ENCODE measurements at regions not wholly inside any gene's neighbourhood (a gene's known extent, or its start where the extent isn't known, plus 50 kb on each side); places are given as distances from the start of the nearest gene placed in this dataset.

- H3K4me3 ChIP-seq (ENCODE audit: low read depth in 1 of 2, low read length in 2 of 2): no peak overlapping the region
- H3K4me1 ChIP-seq (ENCODE audit: insufficient read depth, low read length): peaks cover 7% of the 10 kb centered on the region
- H3K9me3 ChIP-seq (ENCODE audit: low read length): no peaks in the 10 kb centered on the region
- H3K27me3 ChIP-seq (ENCODE audit: control insufficient read depth in 1 of 2, insufficient read depth in 2 of 2, low read length in 2 of 2): no peaks in the 10 kb centered on the region
- H3K9ac ChIP-seq (ENCODE audit: low read length): no peak overlapping the region
- no peak overlapping the region for H3K27ac ChIP-seq (ENCODE audit: low read depth, low read length)
- H3K36me3 ChIP-seq (ENCODE audit: insufficient read depth, low read length): no peaks in the 10 kb centered on the region
These were observed 73.1 kb downstream of the KCTD12 start for GRCh38 chr13:76813000-76813691.

GRCh38 chr13:76812206-76812897 lies 73.9 kb downstream of the KCTD12 start:
- Histone ChIP-seq H3K27ac (ENCODE audit: low read depth, low read length) (no peak overlapping the region), H3K4me3 (ENCODE audit: low read depth in 1 of 2, low read length in 2 of 2) (no peak overlapping the region)

GRCh38 chr13:76809389-76809788 lies 76.8 kb downstream of the KCTD12 start:
- H3K9ac ChIP-seq (ENCODE audit: low read length): no peak overlapping the region
- H3K27ac ChIP-seq (ENCODE audit: low read depth, low read length): no peak overlapping the region
- H3K9me3 ChIP-seq (ENCODE audit: low read length): no peaks in the 10 kb centered on the region

More at GRCh38 chr13:76812206-76812897, 73.9 kb downstream of the KCTD12 start:
- no peaks in the 10 kb centered on the region for H3K9me3 ChIP-seq (ENCODE audit: low read length)
- no peaks in the 10 kb centered on the region for H3K36me3 ChIP-seq (ENCODE audit: insufficient read depth, low read length)
- H3K27me3 ChIP-seq (ENCODE audit: control insufficient read depth in 1 of 2, insufficient read depth in 2 of 2, low read length in 2 of 2): no peaks in the 10 kb centered on the region
- no peak overlapping the region for H3K9ac ChIP-seq (ENCODE audit: low read length)
- peaks cover 7% of the 10 kb centered on the region for H3K4me1 ChIP-seq (ENCODE audit: insufficient read depth, low read length)

GRCh38 chr13:76808927-76809326 lies 77.3 kb downstream of the KCTD12 start:
- H3K4me1 ChIP-seq (ENCODE audit: insufficient read depth, low read length): peaks cover 7% of the 10 kb centered on the region
- H3K36me3 ChIP-seq (ENCODE audit: insufficient read depth, low read length): no peaks in the 10 kb centered on the region
- no peak overlapping the region for H3K27ac ChIP-seq (ENCODE audit: low read depth, low read length)
- no peaks in the 10 kb centered on the region for H3K9me3 ChIP-seq (ENCODE audit: low read length)
- no peak overlapping the region for H3K9ac ChIP-seq (ENCODE audit: low read length)
- no peaks in the 10 kb centered on the region for H3K27me3 ChIP-seq (ENCODE audit: control insufficient read depth in 1 of 2, insufficient read depth in 2 of 2, low read length in 2 of 2)
- no peak overlapping the region for H3K4me3 ChIP-seq (ENCODE audit: low read depth in 1 of 2, low read length in 2 of 2)

More at GRCh38 chr13:76809389-76809788, 76.8 kb downstream of the KCTD12 start:
- H3K36me3 ChIP-seq (ENCODE audit: insufficient read depth, low read length): no peaks in the 10 kb centered on the region
- H3K4me1 ChIP-seq (ENCODE audit: insufficient read depth, low read length): peaks cover 7% of the 10 kb centered on the region
- H3K4me3 ChIP-seq (ENCODE audit: low read depth in 1 of 2, low read length in 2 of 2): no peak overlapping the region
- no peaks in the 10 kb centered on the region for H3K27me3 ChIP-seq (ENCODE audit: control insufficient read depth in 1 of 2, insufficient read depth in 2 of 2, low read length in 2 of 2)

- no peaks in the 10 kb centered on the region for H3K9me3 ChIP-seq (ENCODE audit: low read length)
- H3K9ac ChIP-seq (ENCODE audit: low read length): no peak overlapping the region
- no peak overlapping the region for H3K4me3 ChIP-seq (ENCODE audit: low read depth in 1 of 2, low read length in 2 of 2)
- no peaks in the 10 kb centered on the region for H3K4me1 ChIP-seq (ENCODE audit: insufficient read depth, low read length)
- H3K36me3 ChIP-seq (ENCODE audit: insufficient read depth, low read length): no peaks in the 10 kb centered on the region
- H3K27ac ChIP-seq (ENCODE audit: low read depth, low read length): no peak overlapping the region
- H3K27me3 ChIP-seq (ENCODE audit: control insufficient read depth in 1 of 2, insufficient read depth in 2 of 2, low read length in 2 of 2): no peaks in the 10 kb centered on the region
These were observed 81.4 kb downstream of the KCTD12 start for GRCh38 chr13:76804801-76805200.

- no peaks in the 10 kb centered on the region for H3K4me1 ChIP-seq (ENCODE audit: insufficient read depth, low read length)
- no peaks in the 10 kb centered on the region for H3K9me3 ChIP-seq (ENCODE audit: low read length)
- H3K27ac ChIP-seq (ENCODE audit: low read depth, low read length): no peak overlapping the region
- H3K36me3 ChIP-seq (ENCODE audit: insufficient read depth, low read length): no peaks in the 10 kb centered on the region
- H3K4me3 ChIP-seq (ENCODE audit: low read depth in 1 of 2, low read length in 2 of 2): no peak overlapping the region
- H3K9ac ChIP-seq (ENCODE audit: low read length): no peak overlapping the region
- H3K27me3 ChIP-seq (ENCODE audit: control insufficient read depth in 1 of 2, insufficient read depth in 2 of 2, low read length in 2 of 2): no peaks in the 10 kb centered on the region
These were observed 82.4 kb downstream of the KCTD12 start for GRCh38 chr13:76803831-76804230.

- no peaks in the 10 kb centered on the region for H3K36me3 ChIP-seq (ENCODE audit: insufficient read depth, low read length)
- H3K4me1 ChIP-seq (ENCODE audit: insufficient read depth, low read length): no peaks in the 10 kb centered on the region
- H3K27me3 ChIP-seq (ENCODE audit: control insufficient read depth in 1 of 2, insufficient read depth in 2 of 2, low read length in 2 of 2): no peaks in the 10 kb centered on the region
- no peaks in the 10 kb centered on the region for H3K9me3 ChIP-seq (ENCODE audit: low read length)
- no peak overlapping the region for H3K4me3 ChIP-seq (ENCODE audit: low read depth in 1 of 2, low read length in 2 of 2)
- no peak overlapping the region for H3K9ac ChIP-seq (ENCODE audit: low read length)
- H3K27ac ChIP-seq (ENCODE audit: low read depth, low read length): no peak overlapping the region
These were observed 85.3 kb downstream of the KCTD12 start for GRCh38 chr13:76800943-76801342.

GRCh38 chr13:76799696-76800095 lies 86.5 kb downstream of the KCTD12 start:
- Histone ChIP-seq H3K27ac (ENCODE audit: low read depth, low read length) (no peak overlapping the region), H3K4me3 (ENCODE audit: low read depth in 1 of 2, low read length in 2 of 2) (no peak overlapping the region), H3K27me3 (ENCODE audit: control insufficient read depth in 1 of 2, insufficient read depth in 2 of 2, low read length in 2 of 2) (no peaks in the 10 kb centered on the region), H3K9me3 (ENCODE audit: low read length) (no peaks in the 10 kb centered on the region), H3K36me3 (ENCODE audit: insufficient read depth, low read length) (no peaks in the 10 kb centered on the region), H3K4me1 (ENCODE audit: insufficient read depth, low read length) (no peaks in the 10 kb centered on the region), H3K9ac (ENCODE audit: low read length) (no peak overlapping the region)

- Histone ChIP-seq H3K4me3 (ENCODE audit: low read depth in 1 of 2, low read length in 2 of 2) (no peak overlapping the region), H3K27ac (ENCODE audit: low read depth, low read length) (no peak overlapping the region), H3K9me3 (ENCODE audit: low read length) (no peaks in the 10 kb centered on the region), H3K4me1 (ENCODE audit: insufficient read depth, low read length) (peaks cover 12% of the 10 kb centered on the region), H3K27me3 (ENCODE audit: control insufficient read depth in 1 of 2, insufficient read depth in 2 of 2, low read length in 2 of 2) (no peaks in the 10 kb centered on the region), H3K9ac (ENCODE audit: low read length) (no peak overlapping the region), H3K36me3 (ENCODE audit: insufficient read depth, low read length) (no peaks in the 10 kb centered on the region)
These were observed 88.2 kb downstream of the KCTD12 start for GRCh38 chr13:76798037-76798436.

- Histone ChIP-seq H3K27me3 (ENCODE audit: control insufficient read depth in 1 of 2, insufficient read depth in 2 of 2, low read length in 2 of 2) (no peaks in the 10 kb centered on the region), H3K4me3 (ENCODE audit: low read depth in 1 of 2, low read length in 2 of 2) (no peak overlapping the region), H3K36me3 (ENCODE audit: insufficient read depth, low read length) (no peaks in the 10 kb centered on the region), H3K9ac (ENCODE audit: low read length) (no peak overlapping the region), H3K27ac (ENCODE audit: low read depth, low read length) (no peak overlapping the region), H3K9me3 (ENCODE audit: low read length) (no peaks in the 10 kb centered on the region), H3K4me1 (ENCODE audit: insufficient read depth, low read length) (peaks cover 17% of the 10 kb centered on the region)
These were observed 88.8 kb downstream of the KCTD12 start for GRCh38 chr13:76797361-76797760.

GRCh38 chr13:76796851-76797250 lies 89.4 kb downstream of the KCTD12 start:
- H3K27me3 ChIP-seq (ENCODE audit: control insufficient read depth in 1 of 2, insufficient read depth in 2 of 2, low read length in 2 of 2): no peaks in the 10 kb centered on the region
- H3K4me1 ChIP-seq (ENCODE audit: insufficient read depth, low read length): peaks cover 17% of the 10 kb centered on the region
- no peak overlapping the region for H3K9ac ChIP-seq (ENCODE audit: low read length)
- H3K36me3 ChIP-seq (ENCODE audit: insufficient read depth, low read length): no peaks in the 10 kb centered on the region
- H3K9me3 ChIP-seq (ENCODE audit: low read length): no peaks in the 10 kb centered on the region
- H3K4me3 ChIP-seq (ENCODE audit: low read depth in 1 of 2, low read length in 2 of 2): no peak overlapping the region
- no peak overlapping the region for H3K27ac ChIP-seq (ENCODE audit: low read depth, low read length)
